ENCODE measurements at regions not wholly inside any gene's neighbourhood (a gene's known extent, or its start where the extent isn't known, plus 50 kb on each side); places are given as distances from the start of the nearest gene placed in this dataset.

GRCh38 chr15:95825208-95825607 is 505.3 kb upstream of the NR2F2 start (continued):
- TF ChIP-seq, protein P1, sequence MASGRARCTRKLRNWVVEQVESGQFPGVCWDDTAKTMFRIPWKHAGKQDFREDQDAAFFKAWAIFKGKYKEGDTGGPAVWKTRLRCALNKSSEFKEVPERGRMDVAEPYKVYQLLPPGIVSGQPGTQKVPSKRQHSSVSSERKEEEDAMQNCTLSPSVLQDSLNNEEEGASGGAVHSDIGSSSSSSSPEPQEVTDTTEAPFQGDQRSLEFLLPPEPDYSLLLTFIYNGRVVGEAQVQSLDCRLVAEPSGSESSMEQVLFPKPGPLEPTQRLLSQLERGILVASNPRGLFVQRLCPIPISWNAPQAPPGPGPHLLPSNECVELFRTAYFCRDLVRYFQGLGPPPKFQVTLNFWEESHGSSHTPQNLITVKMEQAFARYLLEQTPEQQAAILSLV (CRISPR knock-in tag; IDR thresholded peaks at IDR 0.05; ENCODE audit: borderline replicate concordance) = no peak
- no peak for TF ChIP-seq ZNF136 (CRISPR knock-in tag; IDR thresholded peaks at IDR 0.05; ENCODE audit: low read depth)
- TF ChIP-seq, protein P2, sequence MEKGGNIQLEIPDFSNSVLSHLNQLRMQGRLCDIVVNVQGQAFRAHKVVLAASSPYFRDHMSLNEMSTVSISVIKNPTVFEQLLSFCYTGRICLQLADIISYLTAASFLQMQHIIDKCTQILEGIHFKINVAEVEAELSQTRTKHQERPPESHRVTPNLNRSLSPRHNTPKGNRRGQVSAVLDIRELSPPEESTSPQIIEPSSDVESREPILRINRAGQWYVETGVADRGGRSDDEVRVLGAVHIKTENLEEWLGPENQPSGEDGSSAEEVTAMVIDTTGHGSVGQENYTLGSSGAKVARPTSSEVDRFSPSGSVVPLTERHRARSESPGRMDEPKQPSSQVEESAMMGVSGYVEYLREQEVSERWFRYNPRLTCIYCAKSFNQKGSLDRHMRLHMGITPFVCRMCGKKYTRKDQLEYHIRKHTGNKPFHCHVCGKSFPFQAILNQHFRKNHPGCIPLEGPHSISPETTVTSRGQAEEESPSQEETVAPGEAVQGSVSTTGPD (CRISPR knock-in tag; IDR thresholded peaks at IDR 0.05) = no peak
- TF ChIP-seq ZSCAN25 (CRISPR knock-in tag; IDR thresholded peaks at IDR 0.05) = no peak
- TF ChIP-seq ZNF83 (CRISPR knock-in tag; IDR thresholded peaks at IDR 0.05; ENCODE audit: borderline replicate concordance) = no peak
- no peak for TF ChIP-seq ZFX (CRISPR knock-in tag; IDR thresholded peaks at IDR 0.05; ENCODE audit: low read depth)

- no TSS peak for BruUV-seq (replicated peaks)
- no peak overlapping the region for H3K27ac ChIP-seq (ENCODE audit: extremely low read length, insufficient read depth, low read length)
- no peak overlapping the region for H3K4me3 ChIP-seq (replicated peaks in 1 of 3; ENCODE audit: insufficient read depth in 1 of 3, low read depth in 2 of 3, low read length in 3 of 3)
- H2AFZ ChIP-seq (ENCODE audit: low read length) = no peak overlapping the region
- H3K36me3 ChIP-seq (replicated peaks in 1 of 2; ENCODE audit: control insufficient read depth in 1 of 2, insufficient read depth in 2 of 2, low read length in 2 of 2) = no peaks in the 10 kb centered on the region
- H3K4me1 ChIP-seq (ENCODE audit: insufficient read depth, low read length) = no peaks in the 10 kb centered on the region
- ATAC-seq (no peak), FAIRE-seq (no peak), DNase-seq (ENCODE audit: low spot score) (no peak)
- H3K9ac ChIP-seq (ENCODE audit: insufficient read depth, low read depth, low read length) = no peak overlapping the region
- no peaks in the 10 kb centered on the region; a peak in 1 of 5 replicates for H3K27me3 ChIP-seq (ENCODE audit: control insufficient read depth in 1 of 2, insufficient read depth in 2 of 2, low read length in 2 of 2)
- H4K20me1 ChIP-seq (ENCODE audit: insufficient read depth, low read length) = no peaks in the 10 kb centered on the region
- in situ Hi-C loops (cut with HindIII; ENCODE audit: extremely low pct_ligation_motif_present, low pct_unique_long_range_greater_than_20kb) = no loop called here
- H3K4me2 ChIP-seq (ENCODE audit: low read depth, low read length) = no peak overlapping the region
- WGBS (ENCODE audit: low lambda C conversion rate) = 4% methylated on average over 5 of the region's 8 CpGs
- H3K79me2 ChIP-seq (ENCODE audit: insufficient read depth, low read length) = no peaks in the 10 kb centered on the region
- POLR2A ChIA-PET = no interaction called here
- intact Hi-C loops (cut with micrococcal nuclease; ENCODE audit: unreplicated experiment) = no loop called here
- CTCF ChIA-PET (ENCODE audit: low intra/inter-chr PET ratio, low total read pairs) = no interaction called here
- H3K9me3 ChIP-seq (ENCODE audit: low read length) = no peaks in the 10 kb centered on the region
- no peak for TF ChIP-seq TFAP4 (IDR thresholded peaks at IDR 0.05; ENCODE audit: borderline replicate concordance, low read depth)
- no peak for TF ChIP-seq LBX2 (CRISPR knock-in tag; IDR thresholded peaks at IDR 0.05; ENCODE audit: borderline replicate concordance)
- TF ChIP-seq, protein P3, sequence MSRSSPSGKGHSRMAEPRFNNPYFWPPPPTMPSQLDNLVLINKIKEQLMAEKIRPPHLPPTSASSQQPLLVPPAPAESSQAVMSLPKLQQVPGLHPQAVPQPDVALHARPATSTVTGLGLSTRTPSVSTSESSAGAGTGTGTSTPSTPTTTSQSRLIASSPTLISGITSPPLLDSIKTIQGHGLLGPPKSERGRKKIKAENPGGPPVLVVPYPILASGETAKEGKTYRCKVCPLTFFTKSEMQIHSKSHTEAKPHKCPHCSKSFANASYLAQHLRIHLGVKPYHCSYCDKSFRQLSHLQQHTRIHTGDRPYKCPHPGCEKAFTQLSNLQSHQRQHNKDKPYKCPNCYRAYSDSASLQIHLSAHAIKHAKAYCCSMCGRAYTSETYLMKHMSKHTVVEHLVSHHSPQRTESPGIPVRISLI (CRISPR knock-in tag; IDR thresholded peaks at IDR 0.05; ENCODE audit: borderline replicate concordance) = no peak
- TF ChIP-seq ZNF460 (CRISPR knock-in tag; IDR thresholded peaks at IDR 0.05; ENCODE audit: borderline replicate concordance) = no peak
- TF ChIP-seq ZNF879 (CRISPR knock-in tag; IDR thresholded peaks at IDR 0.05) = no peak
- TF ChIP-seq RFXANK (CRISPR knock-in tag; IDR thresholded peaks at IDR 0.05) = no peak
- no peak for TF ChIP-seq MED13 (CRISPR knock-in tag; IDR thresholded peaks at IDR 0.05)
- TF ChIP-seq NKX3-1 (CRISPR knock-in tag; IDR thresholded peaks at IDR 0.05) = no peak
- TF ChIP-seq PHF20 (CRISPR knock-in tag; IDR thresholded peaks at IDR 0.05) = no peak
- TF ChIP-seq ZNF615 (CRISPR knock-in tag; IDR thresholded peaks at IDR 0.05; ENCODE audit: borderline replicate concordance) = no peak
- TF ChIP-seq CENPX (CRISPR knock-in tag; IDR thresholded peaks at IDR 0.05) = no peak
- TF ChIP-seq REXO4 (CRISPR knock-in tag; IDR thresholded peaks at IDR 0.05; ENCODE audit: borderline replicate concordance) = no peak
Observed at GRCh38 chr15:95825671-95826411, 504.7 kb upstream of the NR2F2 start.
